MG63 (cell line): ENCODE measurements at regions not wholly inside any gene's neighbourhood (a gene's known extent, or its start where the extent isn't known, plus 50 kb on each side); places are given as distances from the start of the nearest gene placed in this dataset.

Experiments
- DNase-seq: peaks from one replicate; pipeline ENCODE4 v3.0.0-alpha.2; 2020
- H3K27me3 ChIP-seq: fragments of 250-450 bp; sonication (Bioruptor Pico); 2 replicates; pipeline ENCODE4 v1.5.1; 2020; ENCODE audit warnings: mild to moderate bottlenecking, moderate library complexity
- H3K36me3 ChIP-seq: fragments of 250-450 bp; sonication (Bioruptor Pico); 2 replicates; pipeline ENCODE4 v1.5.1; 2020; ENCODE audit warnings: mild to moderate bottlenecking, moderate library complexity
- H3K4me3 ChIP-seq: fragments of 250-450 bp; sonication (Bioruptor Pico); 2 replicates; pipeline ENCODE4 v1.5.1; 2020; ENCODE audit warnings: mild to moderate bottlenecking, moderate library complexity
- H3K9me3 ChIP-seq: fragments of 250-450 bp; sonication (Bioruptor Pico); 2 replicates; pipeline ENCODE4 v1.5.1; 2020; ENCODE audit warnings: mild to moderate bottlenecking, moderate library complexity

DNA sequence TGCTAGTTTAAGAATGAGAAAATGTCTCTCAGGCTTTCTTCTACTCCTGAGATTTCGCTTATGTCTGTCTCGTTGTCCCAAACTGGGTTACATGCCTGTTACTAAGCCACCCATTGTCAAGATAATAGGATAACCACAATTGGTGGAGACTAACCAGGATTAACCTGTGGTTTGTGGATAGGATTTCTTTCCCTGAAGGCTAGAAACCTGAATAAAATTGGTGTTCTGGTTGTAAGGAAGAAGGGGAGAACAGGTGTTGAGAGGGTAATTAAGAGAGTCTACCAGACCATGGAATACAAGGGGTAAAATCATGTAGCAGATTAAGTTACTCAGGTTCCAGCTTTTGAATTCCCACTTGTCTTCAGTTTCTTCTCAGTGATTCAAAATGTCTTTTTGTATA, 225.4 kb downstream of the CPE start:
- no peak for DNase-seq
- no peaks in the 10 kb centered on the region for H3K27me3 ChIP-seq
- no peaks in the 10 kb centered on the region for H3K36me3 ChIP-seq
- H3K4me3 ChIP-seq: no peak overlapping the region
- no peaks in the 10 kb centered on the region for H3K9me3 ChIP-seq

DNA sequence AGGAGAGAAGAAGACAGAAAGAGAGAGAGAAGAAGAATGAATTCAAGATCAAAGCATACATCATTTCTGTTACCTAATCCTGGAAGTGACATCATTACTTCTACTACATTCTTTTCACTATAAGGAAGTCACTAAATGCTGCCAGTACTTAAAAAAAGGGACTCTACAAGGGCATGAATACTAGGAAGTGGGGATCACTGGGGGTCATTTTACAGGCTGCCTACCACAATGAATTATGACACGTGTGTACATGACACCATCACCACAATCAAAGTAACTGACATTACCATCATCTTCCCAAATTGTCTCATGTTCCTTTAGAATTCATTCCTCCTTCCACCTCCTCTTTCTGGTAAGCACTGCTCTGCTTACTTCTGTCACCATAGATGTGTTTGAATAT, 227.0 kb downstream of the CPE start:
- no peaks in the 10 kb centered on the region for H3K9me3 ChIP-seq
- H3K4me3 ChIP-seq: no peak overlapping the region
- no peaks in the 10 kb centered on the region for H3K36me3 ChIP-seq
- DNase-seq: no peak
- no peaks in the 10 kb centered on the region for H3K27me3 ChIP-seq

DNA sequence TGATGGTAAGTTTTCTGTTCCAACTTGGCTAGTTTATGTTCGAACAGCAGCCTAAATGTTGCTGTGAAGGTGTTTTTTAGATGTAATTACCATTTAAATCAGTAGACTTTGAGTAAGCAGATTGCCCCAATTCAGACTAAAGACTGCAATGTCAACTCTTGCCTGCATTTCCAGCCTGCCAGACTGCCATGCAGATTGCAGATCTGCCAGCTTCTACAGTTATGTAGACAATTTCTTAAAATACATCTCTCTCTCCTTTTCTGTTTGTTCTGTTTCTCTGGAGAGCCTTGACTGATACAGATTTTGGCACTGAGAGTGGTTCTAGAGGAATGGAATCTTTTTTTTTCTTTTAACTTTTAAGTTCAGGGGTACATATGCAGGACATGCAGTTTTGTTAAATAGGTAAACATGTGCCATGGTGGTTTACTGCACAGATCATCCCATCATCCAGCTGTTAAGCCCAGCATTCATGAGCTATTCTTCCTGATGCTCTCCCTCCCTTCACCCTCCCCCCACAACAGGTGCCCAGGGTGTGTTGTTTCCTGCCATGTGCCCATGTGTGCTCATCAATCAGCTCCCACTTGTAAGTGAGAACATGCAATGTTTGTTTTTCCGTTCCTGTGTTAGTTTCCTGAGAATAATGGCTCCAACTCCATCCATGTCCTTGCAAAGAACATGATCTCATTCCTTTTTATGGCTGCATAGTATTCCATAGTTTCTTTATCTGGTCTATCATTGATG, 227.8 kb downstream of the CPE start:
- H3K4me3 ChIP-seq: no peak overlapping the region
- no peak for DNase-seq
- no peaks in the 10 kb centered on the region for H3K27me3 ChIP-seq
- H3K36me3 ChIP-seq: no peaks in the 10 kb centered on the region
- H3K9me3 ChIP-seq: no peaks in the 10 kb centered on the region

DNA sequence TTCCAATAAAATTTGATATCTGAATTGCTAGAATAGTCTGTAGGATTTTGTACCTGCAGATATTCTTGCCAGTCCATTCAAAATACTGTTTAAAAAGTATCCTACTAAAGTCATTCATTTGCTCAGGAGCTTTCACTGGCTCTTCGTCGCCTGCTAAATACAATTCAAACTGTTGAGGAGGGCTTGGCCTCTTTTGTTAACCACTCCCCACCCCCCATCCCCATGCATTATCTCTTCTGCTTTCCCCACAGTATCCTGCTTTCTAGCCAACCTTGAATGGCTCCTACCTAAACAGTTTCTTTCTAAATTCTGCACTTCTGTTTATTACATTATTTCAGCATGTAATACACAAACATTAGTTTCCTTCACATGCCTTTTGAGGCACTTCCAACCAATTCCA, 230.8 kb downstream of the CPE start:
- DNase-seq: no peak
- Histone ChIP-seq H3K9me3 (no peaks in the 10 kb centered on the region), H3K27me3 (no peaks in the 10 kb centered on the region), H3K36me3 (no peaks in the 10 kb centered on the region), H3K4me3 (no peak overlapping the region)

DNA sequence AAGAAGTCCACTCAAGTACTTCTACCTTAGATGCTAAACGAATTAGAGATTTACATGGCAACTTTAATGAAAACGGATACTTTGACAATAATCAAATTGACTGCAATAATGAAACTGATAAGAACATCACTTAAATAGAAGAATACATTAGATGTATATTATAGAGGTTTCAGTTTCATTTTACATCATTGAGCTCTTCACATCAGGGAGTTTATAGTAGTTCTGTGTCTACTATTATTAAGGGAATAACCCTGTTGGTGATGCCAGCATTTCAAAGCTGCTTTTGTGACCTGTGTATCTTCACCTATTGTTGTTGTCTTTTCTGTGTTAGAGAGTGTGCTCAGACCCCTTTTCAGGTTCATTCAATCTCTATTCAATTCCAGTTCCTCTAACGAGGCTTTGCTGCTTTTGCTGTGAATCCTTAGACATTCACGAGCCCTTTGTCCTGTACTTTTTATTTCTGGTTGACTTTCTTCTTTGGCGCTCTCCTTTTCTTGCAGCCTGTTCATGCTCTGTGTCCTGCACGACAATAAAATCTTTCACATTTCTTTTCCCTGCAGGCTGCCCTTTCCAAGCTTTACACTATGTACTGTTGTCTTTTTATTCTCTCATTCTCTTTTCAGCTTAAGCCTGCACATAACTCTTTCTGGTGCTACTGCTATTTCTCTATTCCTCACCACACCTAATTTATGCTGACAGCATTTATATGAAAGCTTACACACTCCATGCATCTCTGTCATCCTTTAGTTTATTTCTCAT, 232.1 kb downstream of the CPE start:
- DNase-seq: no peak
- H3K4me3 ChIP-seq: no peak overlapping the region
- no peaks in the 10 kb centered on the region for H3K27me3 ChIP-seq
- H3K36me3 ChIP-seq: no peaks in the 10 kb centered on the region
- no peaks in the 10 kb centered on the region for H3K9me3 ChIP-seq

DNA sequence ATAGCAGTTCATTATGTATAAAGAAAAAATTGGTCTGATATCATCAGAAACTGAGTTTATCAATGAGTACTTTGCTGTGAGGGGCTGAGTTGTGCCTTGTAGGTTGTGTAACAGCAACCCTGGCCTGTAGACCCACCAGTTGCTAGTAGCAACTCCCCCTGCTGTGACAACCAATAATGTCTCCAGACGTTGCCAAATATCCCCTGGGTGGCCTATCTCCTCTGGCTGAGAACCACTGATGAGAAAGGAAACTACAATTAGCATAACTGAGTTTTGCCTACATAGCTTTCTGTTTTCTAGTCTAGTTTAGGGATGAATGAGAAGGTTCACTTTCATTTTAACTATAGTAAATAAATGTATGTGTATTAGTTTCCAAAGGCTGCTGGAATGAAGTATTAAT, 234.1 kb downstream of the CPE start:
- no peak overlapping the region for H3K4me3 ChIP-seq
- DNase-seq: no peak
- no peaks in the 10 kb centered on the region for H3K36me3 ChIP-seq
- no peaks in the 10 kb centered on the region for H3K27me3 ChIP-seq
- peaks cover 3% of the 10 kb centered on the region; the same call in 1 of the 2 replicates for H3K9me3 ChIP-seq

DNA sequence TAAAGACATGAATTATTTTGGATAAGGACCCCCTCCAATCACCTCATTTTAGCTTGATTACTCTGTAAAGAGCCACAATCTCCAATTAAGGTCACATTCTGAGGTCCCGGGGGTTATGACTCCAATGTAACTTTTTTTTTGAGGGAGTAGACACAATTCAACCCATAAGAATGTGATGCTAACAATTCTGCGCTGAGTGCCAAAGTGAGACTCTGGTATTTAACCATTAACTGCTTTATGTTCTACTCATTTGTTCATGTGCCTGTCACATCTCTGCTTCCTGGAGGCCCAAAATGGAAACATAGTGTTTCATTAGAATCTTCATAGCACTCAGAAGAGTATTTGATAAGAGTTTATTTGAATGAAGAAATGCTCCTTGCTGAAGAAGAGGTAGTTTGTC, 234.8 kb downstream of the CPE start:
- no peaks in the 10 kb centered on the region for H3K36me3 ChIP-seq
- H3K9me3 ChIP-seq: peaks cover 4% of the 10 kb centered on the region; the same call in 1 of the 2 replicates
- no peaks in the 10 kb centered on the region for H3K27me3 ChIP-seq
- no peak overlapping the region for H3K4me3 ChIP-seq
- no peak for DNase-seq

DNA sequence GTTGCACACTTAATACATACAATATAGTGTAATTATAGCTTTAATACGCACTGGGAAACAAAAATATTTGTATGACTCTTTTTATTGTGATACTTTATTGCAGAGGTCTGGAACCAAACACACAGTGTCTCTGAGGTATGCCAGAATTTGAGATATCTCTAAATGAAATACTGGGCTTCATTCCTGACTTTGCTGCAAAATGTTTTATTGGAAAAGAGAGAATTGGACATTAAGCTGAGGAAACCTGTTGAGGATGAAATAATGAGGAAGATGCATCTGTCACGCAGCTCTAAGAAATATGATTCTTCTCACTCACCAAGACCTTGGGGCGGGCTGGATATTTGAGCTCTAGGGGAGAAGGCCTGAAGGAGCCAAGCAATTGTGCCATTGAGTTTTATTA, 242.1 kb downstream of the CPE start:
- no peaks in the 10 kb centered on the region for H3K36me3 ChIP-seq
- peaks cover 4% of the 10 kb centered on the region; the same call in 1 of the 2 replicates for H3K9me3 ChIP-seq
- H3K27me3 ChIP-seq: no peaks in the 10 kb centered on the region
- DNase-seq: no peak
- no peak overlapping the region for H3K4me3 ChIP-seq

DNA sequence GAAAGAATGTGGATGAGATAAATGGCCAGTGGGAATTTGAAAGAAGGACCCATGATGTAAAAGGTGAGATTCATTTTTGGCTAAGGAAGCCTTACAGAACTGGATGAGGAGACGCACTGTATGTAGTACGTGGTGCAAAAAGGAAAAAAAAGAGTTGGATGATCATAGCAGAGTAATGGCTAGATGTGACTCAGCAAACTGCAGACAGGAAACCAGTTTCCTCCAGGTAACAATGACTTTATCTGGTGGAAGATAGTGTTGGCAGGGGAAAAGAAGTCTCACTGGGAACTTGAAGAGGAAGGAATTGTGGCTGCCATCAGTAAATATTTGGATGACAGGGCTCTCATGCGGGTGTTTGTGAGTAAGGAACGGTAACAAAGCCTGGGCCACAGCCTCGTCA, 243.2 kb downstream of the CPE start:
- no peak for DNase-seq
- H3K4me3 ChIP-seq: no peak overlapping the region
- peaks cover 4% of the 10 kb centered on the region; the same call in 1 of the 2 replicates for H3K9me3 ChIP-seq
- H3K27me3 ChIP-seq: no peaks in the 10 kb centered on the region
- no peaks in the 10 kb centered on the region for H3K36me3 ChIP-seq

DNA sequence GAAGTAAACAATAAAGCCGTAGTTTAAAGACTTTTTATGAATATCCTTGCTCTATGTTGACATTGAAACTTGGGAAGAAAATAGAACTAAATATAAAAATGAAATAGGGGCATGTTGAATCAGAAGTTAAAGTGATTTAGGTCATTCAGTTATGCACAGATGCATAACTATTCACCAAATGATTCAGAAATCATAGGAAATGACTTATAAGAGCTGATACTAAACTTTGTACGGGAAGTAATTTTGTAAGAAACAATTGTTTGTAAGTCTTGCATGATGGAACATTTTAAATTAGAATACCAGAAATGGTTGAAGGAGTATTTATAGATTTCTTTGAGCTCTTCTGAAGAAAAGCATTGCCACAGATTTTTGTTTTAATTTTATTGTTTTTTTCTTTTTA, 246.5 kb downstream of the CPE start:
- DNase-seq: no peak
- no peak overlapping the region for H3K4me3 ChIP-seq
- no peaks in the 10 kb centered on the region for H3K27me3 ChIP-seq
- no peaks in the 10 kb centered on the region for H3K36me3 ChIP-seq
- no peaks in the 10 kb centered on the region for H3K9me3 ChIP-seq

DNA sequence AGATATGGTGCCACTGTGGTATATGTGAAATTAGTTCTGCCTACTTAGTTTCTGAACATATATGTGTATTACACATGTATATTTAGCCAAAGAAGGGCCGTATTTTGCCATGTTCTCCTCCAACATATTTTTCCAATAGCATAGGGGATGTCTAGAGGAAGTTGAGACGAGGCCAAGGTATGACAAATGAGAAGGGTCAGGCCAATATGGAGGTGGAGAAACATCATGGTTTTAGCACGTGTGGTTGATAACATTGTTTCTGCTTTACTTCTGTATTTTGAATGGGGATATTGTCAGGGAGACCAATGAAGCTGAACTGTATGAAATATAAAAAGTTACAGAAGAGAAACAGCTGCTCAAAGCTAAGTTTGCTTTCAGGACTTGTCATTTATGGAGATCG, 246.7 kb upstream of the TLL1 start:
- Histone ChIP-seq H3K36me3 (no peaks in the 10 kb centered on the region), H3K9me3 (no peaks in the 10 kb centered on the region)
- DNase-seq: no peak

DNA sequence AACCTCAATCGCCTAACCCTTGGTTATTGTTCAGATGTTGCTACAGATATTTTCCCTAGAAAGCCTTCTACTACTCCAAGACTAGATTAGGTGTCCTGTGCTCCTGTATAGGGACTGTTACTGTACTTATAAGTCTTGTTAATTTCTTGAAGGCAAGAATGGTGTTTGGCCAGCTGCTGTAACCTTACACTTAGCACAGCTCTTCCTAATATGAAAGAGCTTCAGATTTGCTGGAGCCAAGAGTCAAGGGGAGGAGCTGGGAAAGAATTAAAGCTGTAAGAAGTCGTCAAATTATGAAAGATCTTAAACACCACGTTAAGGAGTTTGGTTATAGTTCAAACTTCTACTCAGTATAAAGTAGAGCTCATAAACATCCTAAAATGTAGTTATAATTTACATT, 245.9 kb upstream of the TLL1 start:
- no peak for DNase-seq
- no peaks in the 10 kb centered on the region for H3K36me3 ChIP-seq
- H3K4me3 ChIP-seq: no peak overlapping the region
- H3K9me3 ChIP-seq: no peaks in the 10 kb centered on the region
- H3K27me3 ChIP-seq: no peaks in the 10 kb centered on the region

More for the DNA sequence above, 246.7 kb upstream of the TLL1 start:
- no peaks in the 10 kb centered on the region for H3K27me3 ChIP-seq
- H3K4me3 ChIP-seq: no peak overlapping the region

DNA sequence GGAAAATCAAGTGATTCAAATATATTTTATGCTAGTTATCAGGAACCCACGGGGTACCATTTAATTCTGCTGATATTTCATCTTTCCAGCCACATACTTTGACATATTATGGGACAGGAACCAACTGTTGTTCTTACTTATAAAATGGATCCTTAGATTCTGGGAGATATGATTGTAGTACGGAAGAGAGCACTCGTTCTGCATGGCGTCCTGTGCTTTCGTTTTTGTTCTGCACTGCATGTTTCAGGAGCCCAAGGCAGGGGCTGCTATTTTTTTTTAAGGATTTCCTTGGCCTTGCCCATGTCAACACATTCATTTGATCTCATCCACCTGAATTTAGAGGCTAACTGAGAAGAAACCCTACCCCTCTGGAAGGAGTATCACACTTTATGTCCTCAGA, 245.5 kb upstream of the TLL1 start:
- no peak for DNase-seq
- Histone ChIP-seq H3K9me3 (no peaks in the 10 kb centered on the region), H3K36me3 (no peaks in the 10 kb centered on the region), H3K27me3 (no peaks in the 10 kb centered on the region), H3K4me3 (no peak overlapping the region)

DNA sequence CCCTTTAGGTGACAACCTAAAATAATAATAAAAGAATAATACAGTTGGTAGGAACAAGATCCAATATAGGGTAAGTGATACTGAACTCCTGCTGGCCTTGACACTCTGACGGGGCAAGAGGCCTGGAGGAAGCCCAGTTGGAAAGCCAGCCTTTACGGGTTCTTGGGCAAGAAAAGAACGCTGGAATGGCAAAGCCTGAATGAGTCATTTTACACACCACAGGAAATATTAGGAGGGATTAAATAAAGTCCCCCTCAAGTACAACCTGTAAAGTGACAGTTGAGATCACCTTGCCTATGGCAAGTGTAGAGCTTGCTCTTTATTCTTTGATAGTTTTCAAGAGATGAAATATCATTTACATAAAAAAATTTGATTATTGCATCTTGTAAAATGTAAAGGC, 244.5 kb upstream of the TLL1 start:
- DNase-seq: no peak
- Histone ChIP-seq H3K9me3 (no peaks in the 10 kb centered on the region), H3K27me3 (no peaks in the 10 kb centered on the region), H3K4me3 (no peak overlapping the region), H3K36me3 (no peaks in the 10 kb centered on the region)

DNA sequence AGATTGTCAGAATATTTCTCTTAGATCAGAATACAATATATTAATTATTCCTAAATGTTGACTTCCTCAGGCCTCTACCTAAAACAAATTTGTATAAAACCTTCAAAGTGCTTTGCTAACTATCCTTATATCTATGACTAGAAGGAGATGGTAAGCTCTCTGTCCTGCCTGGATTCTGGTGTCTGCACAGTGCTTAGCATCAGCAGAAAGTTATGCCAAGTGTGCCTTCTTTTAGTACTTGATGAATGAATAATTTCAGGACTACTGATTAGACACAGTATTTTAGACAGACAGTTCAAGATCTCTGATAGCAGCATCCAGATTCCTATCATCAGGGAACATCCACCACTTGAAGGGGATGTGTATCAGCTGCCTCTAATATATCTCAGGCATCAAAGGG, 242.4 kb upstream of the TLL1 start:
- no peaks in the 10 kb centered on the region for H3K36me3 ChIP-seq
- DNase-seq: no peak
- H3K4me3 ChIP-seq: no peak overlapping the region
- no peaks in the 10 kb centered on the region for H3K27me3 ChIP-seq
- no peaks in the 10 kb centered on the region; the same call in 1 of the 2 replicates for H3K9me3 ChIP-seq

DNA sequence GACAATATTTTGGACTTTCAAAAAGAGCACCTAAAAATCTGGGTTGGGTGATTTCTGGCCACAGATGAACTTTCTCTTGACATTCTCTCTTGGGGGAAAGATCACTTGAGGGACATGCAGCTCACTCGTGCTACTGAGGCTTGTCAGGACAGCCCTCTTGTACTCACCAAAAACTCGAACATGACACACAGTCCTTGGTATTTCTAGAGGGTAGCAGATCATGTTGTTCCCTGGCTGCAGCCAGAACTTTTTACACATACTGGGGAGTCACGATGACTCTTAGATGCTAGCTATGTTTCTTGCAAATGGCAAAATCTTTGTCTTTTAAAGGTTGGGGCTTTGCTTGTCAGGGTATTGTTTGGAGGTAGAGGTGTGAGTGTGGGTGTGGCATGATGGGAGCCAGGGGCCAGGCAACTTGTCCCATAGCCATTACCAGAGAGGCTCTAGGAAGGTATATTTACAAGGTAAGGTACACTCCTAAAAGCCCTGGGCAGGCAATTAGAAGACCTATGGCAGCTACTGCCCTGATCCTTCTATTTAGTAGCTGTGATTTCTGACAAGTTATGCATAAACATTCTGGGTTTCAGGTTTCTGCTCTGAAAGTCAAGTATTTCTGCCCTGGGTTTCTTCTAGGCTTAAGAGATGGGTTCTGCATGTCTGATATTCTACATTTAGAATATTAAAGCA, 241.7 kb upstream of the TLL1 start:
- Histone ChIP-seq H3K4me3 (no peak overlapping the region), H3K9me3 (no peaks in the 10 kb centered on the region; the same call in 1 of the 2 replicates), H3K27me3 (no peaks in the 10 kb centered on the region), H3K36me3 (no peaks in the 10 kb centered on the region)
- DNase-seq: no peak

DNA sequence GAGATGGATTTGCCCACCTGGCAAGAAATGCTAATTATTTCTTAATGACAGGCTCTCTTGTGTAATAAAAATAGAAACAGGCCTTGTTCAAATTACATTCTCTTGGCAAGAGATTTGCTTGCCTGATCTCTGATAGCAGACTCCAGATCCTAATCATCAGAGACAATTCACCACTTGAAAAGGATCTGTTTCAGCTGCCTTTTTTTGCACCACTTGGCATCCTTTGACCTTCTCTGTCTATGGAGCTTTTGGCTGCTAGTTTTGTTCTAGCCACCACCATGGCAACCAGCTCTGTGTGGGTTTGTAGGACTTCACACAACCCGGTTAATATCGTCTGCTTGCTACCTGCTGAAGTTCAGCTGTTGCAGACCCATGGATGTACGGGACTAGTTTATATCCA, 241.1 kb upstream of the TLL1 start:
- no peak for DNase-seq
- Histone ChIP-seq H3K36me3 (no peaks in the 10 kb centered on the region), H3K9me3 (no peaks in the 10 kb centered on the region; the same call in 1 of the 2 replicates), H3K4me3 (no peak overlapping the region), H3K27me3 (no peaks in the 10 kb centered on the region)
